Stomach (tissue), 8 donors: ENCODE measurements at regions not wholly inside any gene's neighbourhood (a gene's known extent, or its start where the extent isn't known, plus 50 kb on each side); places are given as distances from the start of the nearest gene placed in this dataset.

Experiments used
- DNase-seq, 2 donors: peaks; one replicate each; pipeline versions ENCODE4 v3.0.0 to v3.0.0-alpha.2; 2013 to 2019
- H3K27ac ChIP-seq, 5 donors: fragments of 200-600 bp in 4 of 5; sonication (generic) in 4 of 5; one replicate each; pipeline ENCODE4 v1.5.1; 2013 to 2019; ENCODE audit warnings: mild to moderate bottlenecking in 1 of 5, moderate library complexity in 1 of 5
- H3K27me3 ChIP-seq, 3 donors: fragments of 200-600 bp; sonication (generic); one replicate each; pipeline ENCODE4 v1.5.1; 2017 to 2019; ENCODE audit warnings: mixed run types in 1 of 3
- H3K36me3 ChIP-seq, 4 donors: fragments of 200-600 bp; sonication (generic); 1 replicate in 3 of 4; 2 replicates in 1 of 4; pipeline ENCODE4 v1.5.1; 2016 to 2019
- H3K4me1 ChIP-seq, 4 donors: fragments of 200-600 bp; sonication (generic); one replicate each; pipeline ENCODE4 v1.5.1; 2016 to 2019
- H3K4me3 ChIP-seq, 4 donors: fragments of 200-600 bp; sonication (generic) in 3 of 4; one replicate each; pipeline ENCODE4 v1.5.1; 2016 to 2019; ENCODE audit warnings: mild to moderate bottlenecking in 1 of 4
- H3K9me3 ChIP-seq, 4 donors: fragments of 200-600 bp; sonication (generic); one replicate each; pipeline ENCODE4 v1.5.1; 2016 to 2019
- EP300 ChIP-seq: sonication (generic); formaldehyde crosslinking; IDR thresholded peaks from one replicate; pipeline ENCODE4 v1.6.1; 2017; ENCODE audit warnings: antibody characterized with exemption
- POLR2A ChIP-seq, 4 donors: fragments of 450-650 bp; IDR thresholded peaks; one replicate each; pipeline ENCODE4 v1.6.1; 2016; ENCODE audit warnings: antibody characterized with exemption in 4 of 4, control low read depth in 2 of 4, mild to moderate bottlenecking in 1 of 4, moderate library complexity in 1 of 4
- POLR2AphosphoS5 ChIP-seq, 3 donors: sonication (generic); formaldehyde crosslinking; IDR thresholded peaks; one replicate each; pipeline ENCODE4 v1.6.1; 2016; ENCODE audit warnings: antibody characterized with exemption in 3 of 3
- WGBS, 5 donors: extraction: QIAGEN DNeasy Blood & Tissue Kit in 3 of 5; methylation state at CpG; one replicate each; pipeline versions ENCODE4 v1.1.5 to v1.1.7; 2013 to 2018; 5-methylcytosine and 5-hydroxymethylcytosine counted together
- intact Hi-C: fragments of 100-400 bp; cut with DNase I; formaldehyde crosslinking; loops from one replicate; pipeline ENCODE4 v1.15.1; 2023; ENCODE audit warnings: low total_unique reads
- TF ChIP-seq, protein P1 (sequence below), 7 experiments: fragments of 450-650 bp in 4 of 7; fragments of 200-600 bp in 3 of 7; sonication (generic) in 3 of 7; IDR thresholded peaks; one replicate each; pipeline ENCODE4 v1.5.1; 2016 to 2019; ENCODE audit warnings: antibody characterized with exemption in 7 of 7, control low read depth in 2 of 7, mild to moderate bottlenecking in 1 of 7
- donor health status: healthy with polysubstance abuse.
- donor health status: Bipolar disorder and iron deficiency.
- donor health status: healthy.

DNA sequence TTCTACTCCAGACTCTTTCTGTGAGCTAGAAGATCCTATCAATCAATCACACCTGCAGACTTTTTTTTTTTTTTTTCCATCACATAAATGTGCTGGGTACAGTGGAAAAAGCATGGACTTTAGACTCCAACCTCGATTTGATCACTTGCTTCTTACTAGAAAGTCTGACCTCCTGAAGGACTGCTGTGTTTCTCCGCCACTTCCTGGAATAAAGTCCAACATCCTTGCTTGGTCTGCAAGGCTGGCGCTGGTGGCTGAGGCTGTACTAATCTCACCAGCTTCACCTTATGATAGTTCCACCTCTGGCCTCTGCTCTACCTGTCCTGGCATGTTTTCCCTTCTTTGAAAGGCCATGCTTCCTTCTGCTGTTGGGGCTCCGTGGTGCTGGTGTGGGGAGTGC is 60.9 kb upstream of the SESN3 start:
- intact Hi-C loops = no loop called here
- Histone ChIP-seq H3K4me3 (no peak overlapping the region), H3K9me3 (no peaks in the 10 kb centered on the region), H3K27me3 (no peaks in the 10 kb centered on the region), H3K4me1 (peaks cover 13 to 31% (median 17%) of the 10 kb centered on the region in 4 donors), H3K27ac (peak overlapping the region in 1 of 5 donors; percentile 64), H3K36me3 (no peaks in the 10 kb centered on the region)
- WGBS, 5 donors = 32 to 57% (median 40%) methylated on average over 4 of the region's 4 CpGs
- DNase-seq = peak; percentile 33 to 74
- peak in 1 of 3 donors; percentile 64 for TF ChIP-seq POLR2AphosphoS5 (IDR thresholded peaks at IDR 0.05)
- TF ChIP-seq, protein P1, sequence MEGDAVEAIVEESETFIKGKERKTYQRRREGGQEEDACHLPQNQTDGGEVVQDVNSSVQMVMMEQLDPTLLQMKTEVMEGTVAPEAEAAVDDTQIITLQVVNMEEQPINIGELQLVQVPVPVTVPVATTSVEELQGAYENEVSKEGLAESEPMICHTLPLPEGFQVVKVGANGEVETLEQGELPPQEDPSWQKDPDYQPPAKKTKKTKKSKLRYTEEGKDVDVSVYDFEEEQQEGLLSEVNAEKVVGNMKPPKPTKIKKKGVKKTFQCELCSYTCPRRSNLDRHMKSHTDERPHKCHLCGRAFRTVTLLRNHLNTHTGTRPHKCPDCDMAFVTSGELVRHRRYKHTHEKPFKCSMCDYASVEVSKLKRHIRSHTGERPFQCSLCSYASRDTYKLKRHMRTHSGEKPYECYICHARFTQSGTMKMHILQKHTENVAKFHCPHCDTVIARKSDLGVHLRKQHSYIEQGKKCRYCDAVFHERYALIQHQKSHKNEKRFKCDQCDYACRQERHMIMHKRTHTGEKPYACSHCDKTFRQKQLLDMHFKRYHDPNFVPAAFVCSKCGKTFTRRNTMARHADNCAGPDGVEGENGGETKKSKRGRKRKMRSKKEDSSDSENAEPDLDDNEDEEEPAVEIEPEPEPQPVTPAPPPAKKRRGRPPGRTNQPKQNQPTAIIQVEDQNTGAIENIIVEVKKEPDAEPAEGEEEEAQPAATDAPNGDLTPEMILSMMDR (IDR thresholded peaks at IDR 0.05) = no peak

DNA sequence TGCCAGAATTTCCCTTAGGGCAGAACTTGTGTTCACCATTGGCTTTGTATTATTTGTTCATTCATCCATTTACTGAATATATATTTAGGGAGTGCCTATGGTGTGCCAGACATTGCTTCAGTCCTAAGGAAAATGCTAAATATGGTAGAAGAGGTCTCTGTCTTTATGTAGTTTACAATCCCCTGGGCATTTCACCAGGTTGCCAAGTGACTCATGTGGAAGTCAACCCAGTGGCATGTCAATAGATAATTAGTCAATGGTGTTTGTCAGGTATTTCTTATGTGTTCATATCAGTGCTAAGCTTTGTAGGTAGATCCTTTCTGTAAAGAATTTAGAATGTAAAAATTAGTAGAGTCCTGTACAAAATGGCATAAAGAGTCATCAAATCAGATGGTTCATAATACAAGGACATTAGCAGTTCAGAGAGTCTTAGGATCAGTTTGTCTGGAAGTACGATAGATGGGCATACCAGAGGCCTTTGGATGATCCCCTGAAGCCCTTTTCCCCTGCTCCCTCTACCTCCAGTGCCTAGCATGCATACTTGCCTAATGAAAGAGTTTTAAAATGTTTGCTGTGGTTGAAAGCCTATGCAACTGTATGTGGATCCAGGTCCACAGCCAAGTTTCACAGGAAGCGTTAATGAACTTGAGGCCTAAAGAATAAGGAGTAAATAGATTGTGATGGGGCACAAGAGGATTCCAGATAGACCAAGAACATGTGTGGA is 58.5 kb upstream of the SESN3 start:
- intact Hi-C loops = no loop called here
- H3K27me3 ChIP-seq = no peaks in the 10 kb centered on the region
- TF ChIP-seq POLR2A (IDR thresholded peaks at IDR 0.05) = no peak
- TF ChIP-seq, protein P1 (IDR thresholded peaks at IDR 0.05) = no peak
- no peak for TF ChIP-seq EP300
- no peak for TF ChIP-seq POLR2AphosphoS5 (IDR thresholded peaks at IDR 0.05)
- no peaks in the 10 kb centered on the region for H3K36me3 ChIP-seq
- WGBS, 5 donors = 86 to 97% (median 93%) methylated on average over 2 of the region's 2 CpGs
- no peak for DNase-seq
- no peak overlapping the region for H3K27ac ChIP-seq
- peaks cover 0 to 9% (median 2%) of the 10 kb centered on the region in 4 donors for H3K4me1 ChIP-seq
- no peak overlapping the region for H3K4me3 ChIP-seq
- H3K9me3 ChIP-seq = no peaks in the 10 kb centered on the region

DNA sequence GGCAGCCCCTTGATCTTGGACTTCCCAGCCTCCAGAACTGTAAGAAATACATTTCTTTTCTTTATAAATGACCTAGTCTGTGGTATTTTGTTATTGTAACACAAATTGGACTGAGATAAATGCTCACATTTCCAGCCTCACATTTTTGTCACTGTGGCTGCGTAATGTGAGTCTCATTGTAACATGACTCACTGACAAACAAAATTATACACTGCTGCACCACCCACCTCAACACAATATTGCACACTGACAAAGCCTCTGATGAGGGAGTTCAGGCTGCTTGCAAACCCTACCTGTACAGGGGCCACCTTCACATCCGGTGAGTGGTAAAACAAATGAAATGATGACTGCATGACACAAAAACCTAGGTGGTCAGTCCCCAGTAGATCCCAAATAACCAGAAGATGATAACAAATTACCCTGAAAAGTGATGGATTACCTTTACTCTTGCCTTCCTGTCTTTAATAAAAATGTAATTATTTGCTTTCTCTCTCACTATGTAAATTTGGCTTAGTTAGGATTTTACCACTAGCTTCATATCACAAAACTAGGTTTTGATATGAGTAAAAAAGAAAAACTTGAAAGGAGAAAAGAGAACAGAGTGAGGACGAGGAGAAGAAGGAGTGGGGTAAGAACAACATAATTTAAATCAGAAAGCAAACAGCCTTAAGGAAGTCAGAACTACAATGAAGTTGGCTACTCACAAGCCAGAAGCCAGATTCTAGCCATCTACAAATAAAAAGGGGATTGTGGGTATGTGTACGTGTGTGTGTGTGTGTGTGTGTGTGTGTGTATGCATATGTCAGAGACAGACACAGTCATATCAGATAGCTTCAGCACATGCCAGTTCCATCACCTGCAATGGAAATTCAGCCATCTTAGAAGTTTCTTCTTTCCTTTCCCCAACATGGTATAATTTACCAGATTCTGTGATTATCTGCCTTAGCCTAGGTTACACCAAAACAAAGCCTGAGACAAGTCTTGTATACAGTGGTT is 53.4 kb upstream of the SESN3 start:
- Histone ChIP-seq H3K4me3 (no peak overlapping the region), H3K27ac (no peak overlapping the region), H3K4me1 (peaks cover 0 to 26% (median 6%) of the 10 kb centered on the region in 4 donors), H3K9me3 (no peaks in the 10 kb centered on the region), H3K27me3 (no peaks in the 10 kb centered on the region), H3K36me3 (no peaks in the 10 kb centered on the region)
- TF ChIP-seq POLR2AphosphoS5 (IDR thresholded peaks at IDR 0.05) (no peak), POLR2A (IDR thresholded peaks at IDR 0.05) (no peak), EP300 (no peak)
- TF ChIP-seq, protein P1 (IDR thresholded peaks at IDR 0.05) = no peak
- 52 to 65% (median 54%) methylated on average over 4 of the region's 4 CpGs for WGBS, 5 donors
- DNase-seq = no peak
- intact Hi-C loops = no loop called here

DNA sequence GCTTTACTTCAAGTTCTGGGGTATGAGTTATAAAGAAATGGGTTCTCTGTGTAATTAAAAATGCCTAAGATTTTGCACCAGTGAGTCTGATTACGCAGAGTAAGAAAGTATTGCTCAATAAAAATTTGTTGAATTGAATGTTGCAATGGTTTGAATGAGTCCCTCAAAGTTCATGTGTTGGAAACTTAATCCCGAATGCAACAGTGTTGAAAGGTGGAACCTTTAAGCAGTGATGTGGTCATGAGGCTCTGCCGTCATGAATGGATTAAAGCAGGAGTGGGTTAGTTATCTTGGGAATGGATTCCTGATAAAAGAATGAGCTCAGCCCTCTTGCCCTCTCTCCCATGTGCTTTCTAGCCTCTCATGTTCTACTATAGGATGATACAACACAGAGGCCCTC is 52.6 kb upstream of the SESN3 start:
- no peak for TF ChIP-seq EP300
- no peak for TF ChIP-seq POLR2A (IDR thresholded peaks at IDR 0.05)
- TF ChIP-seq, protein P1 (IDR thresholded peaks at IDR 0.05) = no peak
- peak in 1 of 3 donors; percentile 38 for TF ChIP-seq POLR2AphosphoS5 (IDR thresholded peaks at IDR 0.05)
- Histone ChIP-seq H3K27me3 (no peaks in the 10 kb centered on the region), H3K4me3 (no peak overlapping the region), H3K4me1 (peaks cover 0 to 26% (median 6%) of the 10 kb centered on the region in 4 donors), H3K36me3 (no peaks in the 10 kb centered on the region), H3K27ac (no peak overlapping the region), H3K9me3 (no peaks in the 10 kb centered on the region)
- DNase-seq = no peak
- intact Hi-C loops = no loop called here
- 68 to 82% (median 72%) methylated on average over 3 of the region's 3 CpGs for WGBS, 5 donors
